ENCODE measurements at regions not wholly inside any gene's neighbourhood (a gene's known extent, or its start where the extent isn't known, plus 50 kb on each side); places are given as distances from the start of the nearest gene placed in this dataset.

GRCh38 chr2:111667001-111667400, 217.0 kb downstream of the ANAPC1 start:
- no peak overlapping the region for H3K4me3 ChIP-seq
- 79 to 88% (median 85%) methylated on average over 8 of the region's 8 CpGs for WGBS, 5 donors
- H3K4me1 ChIP-seq, result peaks cover 8 to 33% (median 25%) of the 10 kb centered on the region in 4 donors
- intact Hi-C loops (cut with DNase I; ENCODE audit: low total_unique reads), result no loop called here
- H3K36me3 ChIP-seq, result no peaks in the 10 kb centered on the region
- no peaks in the 10 kb centered on the region for H3K27me3 ChIP-seq
- TF ChIP-seq POLR2AphosphoS5 (IDR thresholded peaks at IDR 0.05) (no peak), EP300 (IDR thresholded peaks at IDR 0.05) (no peak), POLR2A (IDR thresholded peaks at IDR 0.05) (no peak)
- TF ChIP-seq, protein P1, sequence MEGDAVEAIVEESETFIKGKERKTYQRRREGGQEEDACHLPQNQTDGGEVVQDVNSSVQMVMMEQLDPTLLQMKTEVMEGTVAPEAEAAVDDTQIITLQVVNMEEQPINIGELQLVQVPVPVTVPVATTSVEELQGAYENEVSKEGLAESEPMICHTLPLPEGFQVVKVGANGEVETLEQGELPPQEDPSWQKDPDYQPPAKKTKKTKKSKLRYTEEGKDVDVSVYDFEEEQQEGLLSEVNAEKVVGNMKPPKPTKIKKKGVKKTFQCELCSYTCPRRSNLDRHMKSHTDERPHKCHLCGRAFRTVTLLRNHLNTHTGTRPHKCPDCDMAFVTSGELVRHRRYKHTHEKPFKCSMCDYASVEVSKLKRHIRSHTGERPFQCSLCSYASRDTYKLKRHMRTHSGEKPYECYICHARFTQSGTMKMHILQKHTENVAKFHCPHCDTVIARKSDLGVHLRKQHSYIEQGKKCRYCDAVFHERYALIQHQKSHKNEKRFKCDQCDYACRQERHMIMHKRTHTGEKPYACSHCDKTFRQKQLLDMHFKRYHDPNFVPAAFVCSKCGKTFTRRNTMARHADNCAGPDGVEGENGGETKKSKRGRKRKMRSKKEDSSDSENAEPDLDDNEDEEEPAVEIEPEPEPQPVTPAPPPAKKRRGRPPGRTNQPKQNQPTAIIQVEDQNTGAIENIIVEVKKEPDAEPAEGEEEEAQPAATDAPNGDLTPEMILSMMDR (IDR thresholded peaks at IDR 0.05), result no peak
- no peak for DNase-seq
- H3K27ac ChIP-seq, result no peak overlapping the region
- H3K9me3 ChIP-seq, result no peaks in the 10 kb centered on the region

- Histone ChIP-seq H3K27ac (peak overlapping the region in 1 of 5 donors; percentile 10), H3K4me1 (peaks cover 8 to 31% (median 23%) of the 10 kb centered on the region in 4 donors), H3K36me3 (no peaks in the 10 kb centered on the region), H3K9me3 (no peaks in the 10 kb centered on the region), H3K27me3 (no peaks in the 10 kb centered on the region), H3K4me3 (no peak overlapping the region)
- DNase-seq, result peak; percentile 41 to 80
- 33 to 61% (median 45%) methylated on average over 3 of the region's 3 CpGs for whole genome bisulfite sequencing, 5 donors
- intact Hi-C loops (cut with DNase I; ENCODE audit: low total_unique reads), result no loop called here
- TF ChIP-seq, protein P1 (IDR thresholded peaks at IDR 0.05), result peak in 4 of 7 experiments; percentile 14 to 44 (median 32)
- TF ChIP-seq POLR2A (IDR thresholded peaks at IDR 0.05) (no peak), POLR2AphosphoS5 (IDR thresholded peaks at IDR 0.05) (peak in 1 of 3 donors; percentile 60), EP300 (IDR thresholded peaks at IDR 0.05) (no peak)
Observed at GRCh38 chr2:111667542-111668273, 216.3 kb downstream of the ANAPC1 start.

GRCh38 chr2:111668274-111668616, 215.7 kb downstream of the ANAPC1 start:
- Histone ChIP-seq H3K36me3 (no peaks in the 10 kb centered on the region), H3K4me3 (no peak overlapping the region), H3K9me3 (no peaks in the 10 kb centered on the region), H3K4me1 (peaks cover 8 to 25% (median 18%) of the 10 kb centered on the region in 4 donors), H3K27me3 (no peaks in the 10 kb centered on the region), H3K27ac (no peak overlapping the region)
- DNase-seq, result no peak
- intact Hi-C loops (cut with DNase I; ENCODE audit: low total_unique reads), result no loop called here
- TF ChIP-seq POLR2A (IDR thresholded peaks at IDR 0.05) (no peak), POLR2AphosphoS5 (IDR thresholded peaks at IDR 0.05) (no peak), EP300 (IDR thresholded peaks at IDR 0.05) (no peak)
- TF ChIP-seq, protein P1 (IDR thresholded peaks at IDR 0.05), result no peak
- WGBS, 5 donors, result 97 to 99% (median 98%) methylated on average over 4 of the region's 4 CpGs

GRCh38 chr2:111668741-111669140, 215.3 kb downstream of the ANAPC1 start:
- TF ChIP-seq EP300 (IDR thresholded peaks at IDR 0.05) (no peak), POLR2A (IDR thresholded peaks at IDR 0.05) (no peak)
- TF ChIP-seq, protein P1 (IDR thresholded peaks at IDR 0.05), result no peak
- Histone ChIP-seq H3K4me3 (no peak overlapping the region), H3K27ac (no peak overlapping the region), H3K27me3 (no peaks in the 10 kb centered on the region), H3K4me1 (peaks cover 8 to 22% (median 13%) of the 10 kb centered on the region in 4 donors), H3K36me3 (no peaks in the 10 kb centered on the region), H3K9me3 (no peaks in the 10 kb centered on the region)
- DNase-seq, result no peak
- WGBS, 5 donors, result 89 to 96% (median 94%) methylated on average over 5 of the region's 5 CpGs
- intact Hi-C loops (cut with DNase I; ENCODE audit: low total_unique reads), result no loop called here

All from stomach (tissue), 8 donors.